CD14-positive monocyte (primary cell): ENCODE measurements at regions not wholly inside any gene's neighbourhood (a gene's known extent, or its start where the extent isn't known, plus 50 kb on each side); places are given as distances from the start of the nearest gene placed in this dataset.

Source experiments
- DNase-seq, 3 donors: peaks; one replicate each; pipeline ENCODE4 v3.0.0-alpha.2; 2011 to 2022
- H2AFZ ChIP-seq: 2 replicates; pipeline ENCODE4 v1.6.0; 2012; ENCODE audit warnings: mild to moderate bottlenecking, low read depth, low read length, inconsistent platforms; ENCODE audit not compliant: insufficient read depth, poor library complexity, severe bottlenecking
- H3K27ac ChIP-seq, 2 donors: 1 replicate in 1 of 2; 2 replicates in 1 of 2; pipeline ENCODE4 v1.5.1; 2012 to 2013; ENCODE audit warnings: low read length in 2 of 2, control low read depth in 1 of 2, inconsistent platforms in 1 of 2, low read depth in 1 of 2, mild to moderate bottlenecking in 1 of 2
- H3K27me3 ChIP-seq, 2 donors: one replicate each; pipeline versions ENCODE4 v1.6.0 to v1.6.1; 2011 to 2013; ENCODE audit warnings: low read length in 2 of 2; ENCODE audit not compliant: control insufficient read depth in 2 of 2, insufficient read depth in 2 of 2
- H3K36me3 ChIP-seq, 2 donors: replicated peaks in 1 of 2; 1 replicate in 1 of 2; 2 replicates in 1 of 2; pipeline versions ENCODE4 v1.5.1 to v1.6.1; 2012 to 2013; ENCODE audit warnings: low read length in 2 of 2, control low read depth in 1 of 2, inconsistent platforms in 1 of 2, mild to moderate bottlenecking in 1 of 2; ENCODE audit not compliant: insufficient read depth in 2 of 2, control insufficient read depth in 1 of 2
- H3K4me1 ChIP-seq, 2 donors: 1 replicate in 1 of 2; 2 replicates in 1 of 2; pipeline versions ENCODE4 v1.5.1 to v1.6.1; 2012 to 2013; ENCODE audit warnings: low read length in 2 of 2, control low read depth in 1 of 2, inconsistent platforms in 1 of 2, mild to moderate bottlenecking in 1 of 2, moderate library complexity in 1 of 2; ENCODE audit not compliant: insufficient read depth in 2 of 2, control insufficient read depth in 1 of 2
- H3K4me2 ChIP-seq: replicated peaks from 2 replicates; pipeline ENCODE3; 2012; ENCODE audit warnings: low read length, moderate library complexity, mild to moderate bottlenecking; ENCODE audit not compliant: poor library complexity, severe bottlenecking; ENCODE audit errors: extremely low read depth
- H3K4me3 ChIP-seq, 3 experiments: fragments of 200-600 bp in 1 of 3; sonication (generic) in 1 of 3; replicated peaks in 1 of 3; 1 replicate in 2 of 3; 2 replicates in 1 of 3; pipeline ENCODE4 v1.5.1; 2011 to 2013; ENCODE audit warnings: low read length in 3 of 3, mild to moderate bottlenecking in 3 of 3, control low read depth in 2 of 3, low read depth in 2 of 3, inconsistent platforms in 1 of 3, moderate library complexity in 1 of 3
- H3K79me2 ChIP-seq: 2 replicates; pipeline ENCODE4 v1.6.0; 2012; ENCODE audit warnings: mild to moderate bottlenecking, control low read depth, inconsistent platforms, low read length, moderate library complexity; ENCODE audit not compliant: insufficient read depth
- H3K9ac ChIP-seq: 2 replicates; pipeline ENCODE4 v1.6.0; 2017; ENCODE audit warnings: low read length, mild to moderate bottlenecking; ENCODE audit not compliant: insufficient read depth, poor library complexity, severe bottlenecking
- H3K9me3 ChIP-seq, 2 donors: replicated peaks in 1 of 2; 1 replicate in 1 of 2; 2 replicates in 1 of 2; pipeline versions ENCODE4 v1.5.1 to v1.6.1; 2012 to 2013; ENCODE audit warnings: low read length in 2 of 2, control low read depth in 1 of 2; ENCODE audit not compliant: control insufficient read depth in 1 of 2, insufficient read depth in 1 of 2
- H4K20me1 ChIP-seq: 2 replicates; pipeline ENCODE4 v1.6.0; 2012; ENCODE audit warnings: mild to moderate bottlenecking, low read length, control low read depth, moderate library complexity; ENCODE audit not compliant: insufficient read depth
- H3K27ac Mint-ChIP-seq, 7 donors: one replicate each; pipeline ENCODE4 v1.8.0; 2020; ENCODE audit warnings: mild to moderate bottlenecking in 7 of 7, mixed read lengths in 7 of 7, moderate library complexity in 6 of 7, inconsistent platforms in 2 of 7
- H3K27me3 Mint-ChIP-seq, 3 donors: one replicate each; pipeline ENCODE4 v1.8.0; 2021 to 2022; ENCODE audit warnings: low read depth in 3 of 3, mild to moderate bottlenecking in 3 of 3, mixed read lengths in 3 of 3, moderate library complexity in 3 of 3, inconsistent platforms in 1 of 3
- H3K36me3 Mint-ChIP-seq, 2 donors: one replicate each; pipeline ENCODE4 v1.8.0; 2020; ENCODE audit warnings: mixed read lengths in 2 of 2, inconsistent platforms in 1 of 2, mild to moderate bottlenecking in 1 of 2
- H3K4me1 Mint-ChIP-seq: one replicate; pipeline ENCODE4 v1.8.0; 2020; ENCODE audit warnings: mild to moderate bottlenecking, mixed read lengths
- H3K4me3 Mint-ChIP-seq, 2 donors: one replicate each; pipeline ENCODE4 v1.8.0; 2020; ENCODE audit warnings: mild to moderate bottlenecking in 2 of 2, mixed read lengths in 2 of 2, moderate library complexity in 1 of 2
- H3K9me3 Mint-ChIP-seq, 7 donors: one replicate each; pipeline ENCODE4 v1.8.0; 2020 to 2022; ENCODE audit warnings: mixed read lengths in 7 of 7, mild to moderate bottlenecking in 6 of 7, moderate library complexity in 6 of 7, inconsistent platforms in 2 of 7
- CTCF ChIP-seq: fragments of 200-600 bp; IDR thresholded peaks from one replicate; pipeline ENCODE4 v1.8.0; 2022; ENCODE audit warnings: antibody characterized with exemption, mild to moderate bottlenecking
- WGBS: methylation state at CpG from one replicate; pipeline ENCODE4 v1.1.5; 2013; ENCODE audit warnings: missing lambda C conversion rate; ENCODE audit not compliant: insufficient coverage; 5-methylcytosine and 5-hydroxymethylcytosine counted together
- intact Hi-C, 2 donors: fragments of 100-400 bp; cut with micrococcal nuclease; formaldehyde crosslinking; loops; one replicate each; pipeline versions ENCODE4 v1.15.0 to v1.15.1; 2023

DNA sequence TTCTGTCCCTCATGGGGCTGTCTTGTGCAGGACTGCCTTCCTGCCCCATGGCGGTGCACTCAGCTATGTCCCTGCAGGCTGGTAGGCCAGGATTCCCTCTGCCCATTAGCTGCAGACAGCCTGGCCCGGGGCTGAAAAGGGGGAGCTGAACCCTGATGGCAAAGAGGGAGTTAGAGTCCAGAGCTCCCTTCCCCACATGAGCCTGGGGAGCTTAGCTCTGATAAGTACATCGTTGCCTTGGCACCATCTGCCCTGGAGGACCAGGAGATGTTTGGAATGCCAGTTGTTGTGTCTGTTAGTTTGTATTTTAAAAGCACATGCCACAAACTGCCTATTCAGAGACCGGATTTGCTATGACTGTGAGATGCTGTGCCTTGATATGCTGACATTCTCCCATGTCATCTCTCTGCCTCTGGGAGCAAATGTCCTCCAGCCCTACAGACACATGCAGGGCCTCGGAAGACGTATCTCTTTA is 65.1 kb upstream of the AFF3 start:
- Mint-ChIP-seq H3K27ac (no peak overlapping the region), H3K27me3 (peaks cover 0 to 3% (median 2%) of the 10 kb centered on the region in 3 donors), H3K36me3 (no peaks in the 10 kb centered on the region), H3K4me3 (no peak overlapping the region), H3K4me1 (peaks cover 33% of the 10 kb centered on the region), H3K9me3 (no peaks in the 10 kb centered on the region)
- no peak overlapping the region for H3K27ac ChIP-seq
- H3K36me3 ChIP-seq, result no peaks in the 10 kb centered on the region
- H3K79me2 ChIP-seq, result no peaks in the 10 kb centered on the region
- no peak for DNase-seq
- H3K9me3 ChIP-seq, result no peaks in the 10 kb centered on the region
- H3K4me3 ChIP-seq, result no peak overlapping the region
- intact Hi-C loops, result no loop called here
- no peak overlapping the region for H2AFZ ChIP-seq
- no peak for TF ChIP-seq CTCF
- H3K4me2 ChIP-seq, result no peak overlapping the region
- WGBS, result no CpG with 5 or more reads among the region's 6 CpGs
- H3K9ac ChIP-seq, result no peak overlapping the region
- H3K4me1 ChIP-seq, result peaks cover 25 to 34% of the 10 kb centered on the region in 2 donors
- H3K27me3 ChIP-seq, result no peaks in the 10 kb centered on the region
- no peaks in the 10 kb centered on the region for H4K20me1 ChIP-seq

DNA sequence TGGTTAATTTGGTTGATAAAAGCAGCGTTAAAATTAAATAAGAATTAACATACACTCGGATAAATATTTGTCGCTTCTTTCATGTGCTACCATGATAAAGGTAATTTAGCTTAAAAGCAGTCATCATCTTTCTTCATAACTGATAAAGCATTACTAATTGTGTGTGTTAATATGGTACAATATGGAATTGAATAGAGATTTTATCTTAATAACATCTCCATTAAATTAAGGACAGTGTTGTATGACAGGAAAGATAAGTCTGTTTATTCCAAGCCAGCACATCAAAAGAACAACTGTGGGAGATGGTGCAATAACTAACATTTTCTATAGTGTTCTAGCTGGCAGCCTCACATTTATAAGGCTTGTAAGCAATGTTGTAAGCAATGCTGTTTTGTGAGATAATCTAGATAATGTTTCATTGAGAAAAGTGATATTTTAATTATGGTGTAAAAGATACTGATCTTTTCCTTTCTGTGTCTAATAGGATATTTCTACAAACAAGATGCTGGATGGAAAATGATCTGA is 64.4 kb upstream of the AFF3 start:
- no peak overlapping the region for H3K27ac Mint-ChIP-seq
- intact Hi-C loops, result no loop called here
- no peak for TF ChIP-seq CTCF
- DNase-seq, result no peak
- H3K79me2 ChIP-seq, result no peaks in the 10 kb centered on the region
- peaks cover 18 to 27% of the 10 kb centered on the region in 2 donors for H3K4me1 ChIP-seq
- peaks cover 0 to 3% (median 2%) of the 10 kb centered on the region in 3 donors for H3K27me3 Mint-ChIP-seq
- no peak overlapping the region for H3K4me3 ChIP-seq
- H3K9me3 ChIP-seq, result no peaks in the 10 kb centered on the region
- no peaks in the 10 kb centered on the region for H3K27me3 ChIP-seq
- H2AFZ ChIP-seq, result no peak overlapping the region
- H3K4me3 Mint-ChIP-seq, result no peak overlapping the region
- WGBS, result no CpG with 5 or more reads among the region's 3 CpGs
- H3K4me2 ChIP-seq, result no peak overlapping the region
- peaks cover 28% of the 10 kb centered on the region for H3K4me1 Mint-ChIP-seq
- no peaks in the 10 kb centered on the region for H3K36me3 ChIP-seq
- no peak overlapping the region for H3K27ac ChIP-seq
- H3K9ac ChIP-seq, result no peak overlapping the region
- no peaks in the 10 kb centered on the region for H3K36me3 Mint-ChIP-seq
- H4K20me1 ChIP-seq, result no peaks in the 10 kb centered on the region
- H3K9me3 Mint-ChIP-seq, result peaks cover 0 to 2% (median 0%) of the 10 kb centered on the region in 7 donors
